ENCODE measurements at regions not wholly inside any gene's neighbourhood (a gene's known extent, or its start where the extent isn't known, plus 50 kb on each side); places are given as distances from the start of the nearest gene placed in this dataset.
"Not testable (repeated sequence)": the region's sequence is repeated elsewhere in the genome, so short reads cannot be mapped to it uniquely, and the experiment has no call there.

DNA sequence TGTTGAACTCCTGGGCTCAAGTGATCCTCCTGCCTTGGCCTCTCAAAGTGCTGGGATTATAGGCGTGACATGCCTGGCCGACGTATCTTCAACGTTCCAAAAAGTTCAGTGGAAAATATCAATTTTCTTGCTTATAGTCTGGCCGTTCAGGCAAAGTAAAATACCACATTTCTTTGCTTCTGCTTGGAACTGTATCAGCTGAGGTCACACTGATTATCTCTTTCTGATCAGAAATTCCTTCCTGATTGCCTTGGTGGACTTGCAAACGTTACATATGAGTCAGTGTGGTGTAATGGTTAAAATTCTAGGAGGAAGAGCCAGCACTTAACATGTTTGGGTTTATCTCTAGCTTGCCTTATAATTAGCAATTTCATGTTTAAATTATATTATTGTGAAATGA is 189.5 kb upstream of the VKORC1L1 start:
- H3K27me3 Mint-ChIP-seq, result peaks cover 0 to 14% of the 10 kb centered on the region in 2 donors
- H3K27ac Mint-ChIP-seq; H3K4me3 Mint-ChIP-seq; H3K4me1 Mint-ChIP-seq (ENCODE audit: low read depth in 2 of 2); H3K36me3 Mint-ChIP-seq (ENCODE audit: insufficient read depth); ATAC-seq (replicated peaks); H3K9me3 Mint-ChIP-seq; DNase-seq: not testable (repeated sequence)

DNA sequence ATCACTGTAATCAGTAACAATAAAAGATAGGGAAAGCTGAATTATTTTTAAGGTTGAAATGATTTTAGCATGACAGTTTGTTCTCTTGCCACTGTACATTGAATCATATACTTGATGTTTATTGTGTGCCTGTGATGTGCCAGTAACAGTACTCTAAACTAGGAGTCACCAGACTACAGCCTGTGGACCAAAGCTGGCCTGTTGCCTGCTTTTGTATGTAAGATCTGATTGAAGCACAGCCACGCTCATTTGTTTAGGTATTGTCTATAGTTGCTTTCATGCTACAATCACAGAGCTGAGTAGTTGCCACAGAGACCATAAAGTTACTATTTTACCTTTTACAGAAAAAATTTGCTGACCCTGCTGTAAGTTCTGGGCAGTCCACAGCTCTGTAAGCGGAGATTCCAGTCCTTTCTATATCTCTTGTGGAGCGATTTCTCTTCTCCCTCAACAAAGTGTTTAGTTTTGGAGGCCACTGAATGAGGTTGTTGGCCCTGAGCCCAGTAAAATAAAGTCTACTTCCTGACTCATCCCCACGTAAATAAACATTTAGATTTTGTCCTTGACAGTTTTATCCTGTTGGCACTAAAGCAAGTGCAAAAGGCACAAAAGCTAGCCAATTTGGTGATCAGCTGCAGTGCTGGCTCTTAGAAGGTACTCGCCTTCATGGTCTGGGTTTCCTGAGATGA is 173.7 kb upstream of the VKORC1L1 start:
- not testable (repeated sequence) for H3K4me1 Mint-ChIP-seq (ENCODE audit: low read depth in 2 of 2); H3K4me3 Mint-ChIP-seq; H3K27ac Mint-ChIP-seq; DNase-seq; H3K36me3 Mint-ChIP-seq (ENCODE audit: insufficient read depth); H3K27me3 Mint-ChIP-seq; ATAC-seq (replicated peaks); H3K9me3 Mint-ChIP-seq

GRCh38 chr7:65699715-65700356 is 173.0 kb upstream of the VKORC1L1 start:
- H3K27me3 Mint-ChIP-seq; H3K4me1 Mint-ChIP-seq (ENCODE audit: low read depth in 2 of 2); ATAC-seq (replicated peaks); H3K27ac Mint-ChIP-seq; DNase-seq; H3K9me3 Mint-ChIP-seq; H3K36me3 Mint-ChIP-seq (ENCODE audit: insufficient read depth); H3K4me3 Mint-ChIP-seq: not testable (repeated sequence)

GRCh38 chr7:65719123-65719798 is 153.6 kb upstream of the VKORC1L1 start:
- not testable (repeated sequence) for H3K4me1 Mint-ChIP-seq (ENCODE audit: low read depth in 2 of 2); H3K27me3 Mint-ChIP-seq; H3K36me3 Mint-ChIP-seq (ENCODE audit: insufficient read depth); ATAC-seq (replicated peaks); H3K9me3 Mint-ChIP-seq; H3K27ac Mint-ChIP-seq; H3K4me3 Mint-ChIP-seq; DNase-seq

GRCh38 chr7:65722361-65722792 is 150.5 kb upstream of the VKORC1L1 start:
- no peak overlapping the region for H3K27ac Mint-ChIP-seq
- H3K4me1 Mint-ChIP-seq (ENCODE audit: low read depth in 2 of 2), result no peaks in the 10 kb centered on the region
- ATAC-seq (replicated peaks) (peak; percentile 76), DNase-seq (peak; percentile 68)
- H3K27me3 Mint-ChIP-seq, result no peaks in the 10 kb centered on the region
- peaks cover 3% of the 10 kb centered on the region for H3K36me3 Mint-ChIP-seq (ENCODE audit: insufficient read depth)
- H3K9me3 Mint-ChIP-seq, result no peaks in the 10 kb centered on the region
- H3K4me3 Mint-ChIP-seq, result no peak overlapping the region

DNA sequence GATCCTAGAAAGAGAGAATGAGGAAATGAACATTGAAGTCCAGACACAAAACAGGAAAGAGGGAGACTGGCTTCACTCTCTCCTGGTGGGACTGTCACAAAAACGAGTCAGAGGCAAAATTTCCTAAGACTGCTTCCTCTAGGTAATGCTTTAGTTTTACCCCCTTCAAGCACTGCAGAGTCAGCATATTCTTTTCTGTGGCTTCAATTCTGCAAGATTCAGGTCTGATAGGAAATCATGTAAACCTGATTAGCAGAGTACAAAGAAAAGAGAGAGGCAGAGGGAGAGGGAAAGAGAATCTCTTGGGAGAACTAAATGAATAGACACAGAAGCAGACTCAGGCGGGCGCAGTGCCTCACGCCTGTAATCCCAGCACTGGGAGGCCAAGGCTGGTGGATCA is 145.7 kb upstream of the VKORC1L1 start:
- not testable (repeated sequence) for H3K27ac Mint-ChIP-seq; H3K27me3 Mint-ChIP-seq; H3K36me3 Mint-ChIP-seq (ENCODE audit: insufficient read depth); H3K9me3 Mint-ChIP-seq; H3K4me1 Mint-ChIP-seq (ENCODE audit: low read depth in 2 of 2); DNase-seq; H3K4me3 Mint-ChIP-seq; ATAC-seq (replicated peaks)

GRCh38 chr7:65731129-65731528 is 141.7 kb upstream of the VKORC1L1 start:
- Mint-ChIP-seq H3K9me3 (no peaks in the 10 kb centered on the region), H3K4me1 (ENCODE audit: low read depth in 2 of 2) (no peaks in the 10 kb centered on the region), H3K27me3 (no peaks in the 10 kb centered on the region), H3K27ac (no peak overlapping the region), H3K36me3 (ENCODE audit: insufficient read depth) (no peaks in the 10 kb centered on the region), H3K4me3 (no peak overlapping the region)
- no peak for ATAC-seq (replicated peaks)
- no peak for DNase-seq

DNA sequence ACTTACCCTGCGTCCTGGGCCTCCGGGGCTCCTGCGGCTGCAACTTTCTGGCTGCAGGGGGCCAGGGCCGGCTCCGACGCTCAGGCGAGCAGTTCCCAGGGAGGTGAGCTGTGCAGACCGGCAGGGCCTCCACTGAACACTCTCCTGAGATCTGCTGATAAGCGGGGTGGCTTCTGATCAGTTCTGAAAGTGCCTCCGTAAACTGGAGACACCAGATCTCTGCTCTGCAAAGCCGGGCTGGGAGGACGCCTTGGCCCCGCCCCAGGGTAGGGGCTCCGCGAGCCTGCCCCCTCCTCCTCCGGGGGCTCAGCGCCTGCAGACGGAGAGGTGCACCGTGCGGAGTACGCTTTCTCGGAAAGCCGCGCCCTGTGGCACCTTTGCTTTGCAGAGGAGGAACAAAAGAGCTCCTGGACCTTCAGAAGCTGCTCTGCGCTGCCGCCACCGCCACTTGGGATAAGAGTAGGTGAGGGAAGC is 141.3 kb upstream of the VKORC1L1 start:
- Mint-ChIP-seq H3K36me3 (ENCODE audit: insufficient read depth) (no peaks in the 10 kb centered on the region), H3K4me1 (ENCODE audit: low read depth in 2 of 2) (no peaks in the 10 kb centered on the region), H3K27ac (no peak overlapping the region), H3K9me3 (no peaks in the 10 kb centered on the region), H3K27me3 (no peaks in the 10 kb centered on the region), H3K4me3 (no peak overlapping the region)
- DNase-seq (no peak), ATAC-seq (replicated peaks) (no peak)

DNA sequence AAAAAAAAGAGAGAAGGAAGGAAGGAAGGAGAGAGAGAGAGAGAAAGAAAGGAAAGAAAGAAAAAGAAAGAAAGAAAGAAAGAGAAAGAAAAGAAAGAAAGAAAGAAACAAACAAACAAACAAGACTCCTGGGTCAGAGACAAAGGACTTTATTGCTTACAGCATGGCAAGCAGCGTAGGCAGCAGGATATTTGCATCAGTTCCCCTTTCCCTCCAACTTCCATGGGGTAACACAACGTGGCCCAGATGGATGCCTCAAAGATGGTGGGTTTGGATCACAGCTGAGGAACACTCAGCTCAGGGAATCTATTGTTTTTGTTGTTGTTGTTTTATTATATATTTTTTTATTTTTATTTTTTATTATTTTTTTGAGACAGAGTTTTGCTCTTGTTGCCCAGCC is 128.5 kb upstream of the VKORC1L1 start:
- H3K4me3 Mint-ChIP-seq, result no peak overlapping the region
- peaks cover 5% of the 10 kb centered on the region for H3K36me3 Mint-ChIP-seq (ENCODE audit: insufficient read depth)
- no peak for DNase-seq
- H3K27me3 Mint-ChIP-seq, result no peaks in the 10 kb centered on the region
- H3K9me3 Mint-ChIP-seq, result no peaks in the 10 kb centered on the region
- ATAC-seq (replicated peaks), result no peak
- H3K4me1 Mint-ChIP-seq (ENCODE audit: low read depth in 2 of 2), result no peaks in the 10 kb centered on the region
- H3K27ac Mint-ChIP-seq, result no peak overlapping the region

GRCh38 chr7:65746398-65746669 is 126.5 kb upstream of the VKORC1L1 start:
- Mint-ChIP-seq H3K4me3 (no peak overlapping the region), H3K27me3 (no peaks in the 10 kb centered on the region), H3K36me3 (ENCODE audit: insufficient read depth) (peaks cover 9% of the 10 kb centered on the region), H3K4me1 (ENCODE audit: low read depth in 2 of 2) (peaks cover 4 to 7% of the 10 kb centered on the region in 2 donors), H3K27ac (no peak overlapping the region), H3K9me3 (no peaks in the 10 kb centered on the region)
- DNase-seq (no peak), ATAC-seq (replicated peaks) (no peak)

GRCh38 chr7:65749039-65749438 is 123.8 kb upstream of the VKORC1L1 start:
- DNase-seq (no peak), ATAC-seq (replicated peaks) (no peak)
- peaks cover 4 to 10% of the 10 kb centered on the region in 2 donors for H3K4me1 Mint-ChIP-seq (ENCODE audit: low read depth in 2 of 2)
- H3K4me3 Mint-ChIP-seq, result no peak overlapping the region
- H3K27ac Mint-ChIP-seq, result no peak overlapping the region
- peaks cover 17% of the 10 kb centered on the region for H3K36me3 Mint-ChIP-seq (ENCODE audit: insufficient read depth)
- no peaks in the 10 kb centered on the region for H3K9me3 Mint-ChIP-seq
- no peaks in the 10 kb centered on the region for H3K27me3 Mint-ChIP-seq

DNA sequence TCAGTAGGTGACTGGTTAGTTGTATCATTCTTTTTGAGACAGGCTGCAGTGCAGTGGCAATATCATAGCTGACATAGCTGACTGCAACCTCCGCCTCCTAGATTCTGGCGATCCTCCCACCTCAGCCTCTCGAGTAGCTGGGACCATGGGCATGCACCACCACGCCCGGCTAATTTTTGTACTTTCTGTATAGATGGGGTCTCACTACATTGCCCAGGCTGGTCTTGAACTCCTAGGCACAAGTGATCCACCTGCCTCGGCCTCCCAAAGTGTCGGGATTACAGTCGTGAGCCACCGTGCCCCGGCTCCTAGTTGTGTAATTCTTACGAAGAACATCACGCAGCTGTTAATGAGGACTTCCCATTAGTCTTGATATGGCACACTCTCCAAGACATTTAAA is 123.4 kb upstream of the VKORC1L1 start:
- Mint-ChIP-seq H3K4me1 (ENCODE audit: low read depth in 2 of 2) (peaks cover 4 to 10% of the 10 kb centered on the region in 2 donors), H3K27me3 (no peaks in the 10 kb centered on the region), H3K4me3 (peak overlapping the region; percentile 98 to 100), H3K36me3 (ENCODE audit: insufficient read depth) (peaks cover 21% of the 10 kb centered on the region), H3K9me3 (no peaks in the 10 kb centered on the region), H3K27ac (no peak overlapping the region)
- ATAC-seq (replicated peaks) (no peak), DNase-seq (no peak)

GRCh38 chr7:65750511-65751344 is 122.1 kb upstream of the VKORC1L1 start:
- Mint-ChIP-seq H3K36me3 (ENCODE audit: insufficient read depth) (peaks cover 28% of the 10 kb centered on the region), H3K27ac (peak overlapping the region; percentile 92 to 98), H3K4me3 (peak overlapping the region; percentile 98 to 100), H3K4me1 (ENCODE audit: low read depth in 2 of 2) (peaks cover 4 to 11% of the 10 kb centered on the region in 2 donors), H3K27me3 (no peaks in the 10 kb centered on the region), H3K9me3 (no peaks in the 10 kb centered on the region)
- ATAC-seq (replicated peaks), result peak; percentile 95
- peak; percentile 79 to 83 (median 80) for DNase-seq

Measured in effector memory CD8-positive, alpha-beta T cell (primary cell).